ENCODE measurements at regions not wholly inside any gene's neighbourhood (a gene's known extent, or its start where the extent isn't known, plus 50 kb on each side); places are given as distances from the start of the nearest gene placed in this dataset.
A peak's percentile ranks its signal among the peaks of the same experiment; 100 is the strongest.

GRCh38 chr2:14511541-14511940, 121.0 kb upstream of the LRATD1 start:
- no peaks in the 10 kb centered on the region for H3K9me3 ChIP-seq
- H3K36me3 ChIP-seq, result no peaks in the 10 kb centered on the region
- no peaks in the 10 kb centered on the region for H3K4me1 ChIP-seq
- intact Hi-C loops (cut with DNase I), result no loop called here
- 83% methylated on average over 4 of the region's 4 CpGs for WGBS
- H3K4me3 ChIP-seq, result no peak overlapping the region
- no peak for TF ChIP-seq CTCF (IDR thresholded peaks at IDR 0.05)
- H3K27ac ChIP-seq (replicated peaks in 1 of 4), result no peak overlapping the region
- H3K27me3 ChIP-seq, result no peaks in the 10 kb centered on the region
- peak; percentile 26 for DNase-seq (ENCODE audit: extremely low spot score)

DNA sequence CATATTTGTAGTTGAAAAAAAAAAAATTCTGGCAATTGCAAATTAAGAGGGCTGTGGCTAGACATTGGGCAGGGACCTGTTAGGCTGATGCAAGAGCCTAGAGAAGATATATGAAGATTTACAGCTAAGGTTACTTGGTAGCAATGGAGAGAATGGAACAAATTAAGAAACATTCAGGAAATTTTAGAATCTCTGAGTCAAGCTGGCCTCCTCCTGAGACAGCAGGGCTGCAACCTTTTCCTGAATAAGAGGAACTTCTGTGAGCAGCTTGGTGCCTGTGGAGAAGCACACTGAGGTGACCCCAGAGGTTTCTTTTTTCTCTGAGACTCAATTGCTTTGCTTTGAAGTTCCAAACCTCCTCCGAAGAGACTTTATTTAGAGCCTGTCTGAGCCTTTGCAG, 118.6 kb upstream of the LRATD1 start:
- 43% methylated on average over 1 of the region's 1 CpG for WGBS
- Histone ChIP-seq H3K27ac (replicated peaks in 1 of 4) (no peak overlapping the region), H3K36me3 (no peaks in the 10 kb centered on the region), H3K9me3 (no peaks in the 10 kb centered on the region), H3K4me1 (no peaks in the 10 kb centered on the region), H3K27me3 (no peaks in the 10 kb centered on the region), H3K4me3 (no peak overlapping the region)
- no peak for TF ChIP-seq POLR2A (IDR thresholded peaks at IDR 0.05; ENCODE audit: low read depth)
- TF ChIP-seq EP300 (IDR thresholded peaks at IDR 0.05), result no peak
- TF ChIP-seq CTCF (IDR thresholded peaks at IDR 0.05), result no peak
- no peak for TF ChIP-seq POLR2AphosphoS5 (IDR thresholded peaks at IDR 0.05)
- intact Hi-C loops (cut with DNase I), result no loop called here
- DNase-seq (ENCODE audit: extremely low spot score), result peak; percentile 47

GRCh38 chr2:14516844-14517243, 115.7 kb upstream of the LRATD1 start:
- no peak for DNase-seq (ENCODE audit: extremely low spot score)
- H3K9me3 ChIP-seq, result no peaks in the 10 kb centered on the region
- no peak overlapping the region for H3K27ac ChIP-seq (replicated peaks in 1 of 4)
- H3K27me3 ChIP-seq, result no peaks in the 10 kb centered on the region
- no peak overlapping the region for H3K4me3 ChIP-seq
- no peaks in the 10 kb centered on the region for H3K4me1 ChIP-seq
- intact Hi-C loops (cut with DNase I), result no loop called here
- TF ChIP-seq CTCF (IDR thresholded peaks at IDR 0.05) (no peak), POLR2A (IDR thresholded peaks at IDR 0.05; ENCODE audit: low read depth) (no peak), POLR2AphosphoS5 (IDR thresholded peaks at IDR 0.05) (no peak), EP300 (IDR thresholded peaks at IDR 0.05) (no peak)
- no peaks in the 10 kb centered on the region for H3K36me3 ChIP-seq
- WGBS, result 86% methylated on average over 1 of the region's 1 CpG

DNA sequence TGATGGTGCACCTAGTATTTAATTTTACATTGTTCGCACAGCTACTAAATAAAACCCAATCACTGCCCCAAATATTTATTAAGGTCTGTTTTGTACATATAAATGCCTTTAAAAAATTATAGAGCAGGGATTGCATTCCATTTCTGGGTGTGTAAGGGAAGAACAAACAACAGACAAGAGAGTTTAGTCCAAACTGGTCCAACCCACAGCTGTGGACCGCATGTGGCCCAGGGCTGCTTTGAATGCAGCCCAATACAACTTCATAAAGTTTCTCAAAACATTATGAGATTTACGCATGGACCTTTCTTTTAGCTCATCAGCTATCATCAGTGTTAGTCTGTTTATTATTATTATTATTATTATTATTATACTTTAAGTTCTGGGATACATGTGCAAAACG, 114.8 kb upstream of the LRATD1 start:
- Histone ChIP-seq H3K27me3 (no peaks in the 10 kb centered on the region), H3K4me1 (no peaks in the 10 kb centered on the region), H3K27ac (replicated peaks in 1 of 4) (no peak overlapping the region), H3K36me3 (no peaks in the 10 kb centered on the region), H3K4me3 (no peak overlapping the region), H3K9me3 (no peaks in the 10 kb centered on the region)
- intact Hi-C loops (cut with DNase I), result no loop called here
- WGBS, result 90% methylated on average over 4 of the region's 4 CpGs
- TF ChIP-seq CTCF (IDR thresholded peaks at IDR 0.05) (no peak), POLR2AphosphoS5 (IDR thresholded peaks at IDR 0.05) (no peak)
- peak; percentile 37 for DNase-seq (ENCODE audit: extremely low spot score)

DNA sequence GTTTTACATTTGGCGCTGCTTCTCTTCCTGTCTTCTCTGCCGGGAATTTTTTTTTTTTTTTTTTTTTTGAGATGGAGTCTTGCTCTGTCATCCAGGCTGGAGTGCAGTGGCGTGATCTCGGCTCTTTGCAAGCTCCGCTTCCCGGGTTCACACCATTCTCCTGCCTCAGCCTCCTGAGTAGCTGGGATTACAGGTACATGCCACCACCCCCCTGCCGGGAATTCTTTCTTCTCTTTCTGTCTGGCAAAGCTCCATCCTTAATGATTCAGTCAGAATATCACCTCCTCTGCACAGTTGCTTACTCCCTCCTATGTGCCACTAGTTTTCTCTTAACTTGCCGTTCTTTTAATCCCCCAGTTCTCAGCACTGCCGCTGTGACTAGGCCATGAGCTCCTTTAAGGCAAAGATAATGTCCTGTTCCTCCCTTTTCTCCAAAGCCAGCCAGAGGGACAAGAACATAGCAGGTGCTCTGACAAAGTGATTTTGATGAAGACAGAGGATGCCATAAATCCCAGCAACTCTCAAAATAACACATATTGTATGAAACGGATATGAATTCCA, 112.1 kb upstream of the LRATD1 start:
- no peak for TF ChIP-seq CTCF (IDR thresholded peaks at IDR 0.05)
- TF ChIP-seq POLR2A (IDR thresholded peaks at IDR 0.05; ENCODE audit: low read depth), result no peak
- no peak for TF ChIP-seq POLR2AphosphoS5 (IDR thresholded peaks at IDR 0.05)
- no peak for TF ChIP-seq EP300 (IDR thresholded peaks at IDR 0.05)
- H3K4me1 ChIP-seq, result no peaks in the 10 kb centered on the region
- WGBS, result 88% methylated on average over 10 of the region's 10 CpGs
- H3K27ac ChIP-seq (replicated peaks in 1 of 4), result no peak overlapping the region
- DNase-seq (ENCODE audit: extremely low spot score), result peak; percentile 72
- no peaks in the 10 kb centered on the region for H3K36me3 ChIP-seq
- H3K9me3 ChIP-seq, result no peaks in the 10 kb centered on the region
- no peaks in the 10 kb centered on the region for H3K27me3 ChIP-seq
- H3K4me3 ChIP-seq, result no peak overlapping the region
- intact Hi-C loops (cut with DNase I), result no loop called here
